ENCODE measurements at regions not wholly inside any gene's neighbourhood (a gene's known extent, or its start where the extent isn't known, plus 50 kb on each side); places are given as distances from the start of the nearest gene placed in this dataset.
A peak's percentile ranks its signal among the peaks of the same experiment; 100 is the strongest.

GRCh38 chr3:144763878-144764454, 792.3 kb downstream of the DIPK2A start:
- Histone ChIP-seq H3K36me3 (ENCODE audit: insufficient read depth) (no peaks in the 10 kb centered on the region), H3K4me1 (ENCODE audit: insufficient read depth) (no peaks in the 10 kb centered on the region), H3K9me2 (ENCODE audit: insufficient read depth) (no peaks in the 10 kb centered on the region), H3K79me2 (replicated peaks; ENCODE audit: insufficient read depth) (no peaks in the 10 kb centered on the region), H3K4me2 (no peak overlapping the region), H3F3A (replicated peaks; ENCODE audit: low read depth) (no peaks in the 10 kb centered on the region), H3K27me3 (ENCODE audit: insufficient read depth) (no peaks in the 10 kb centered on the region), H3K27ac (ENCODE audit: low read depth) (no peak overlapping the region), H2AFZ (no peak overlapping the region), H4K20me1 (replicated peaks; ENCODE audit: insufficient read depth) (no peaks in the 10 kb centered on the region), H3K4me3 (no peak overlapping the region)
- no peaks in the 10 kb centered on the region for H3K27me3 Mint-ChIP-seq (ENCODE audit: insufficient read depth, low read depth, poor library complexity)
- no peak for DNase-seq (ENCODE audit: low spot score)
- ATAC-seq, result no peak
- no peaks in the 10 kb centered on the region for H3K4me1 Mint-ChIP-seq
- TF ChIP-seq EZH2phosphoT487 (IDR thresholded peaks at IDR 0.05; ENCODE audit: unreplicated experiment) (no peak), ZNF114 (CRISPR knock-in tag; IDR thresholded peaks at IDR 0.05) (no peak), STAT1 (IDR thresholded peaks at IDR 0.05; ENCODE audit: unreplicated experiment) (no peak), POLR2AphosphoS5 (IDR thresholded peaks at IDR 0.05; ENCODE audit: low read depth) (no peak), CTCF (conservative IDR thresholded peaks at IDR 0.05; ENCODE audit: low read depth in 2 of 2) (no peak), ETS1 (IDR thresholded peaks at IDR 0.05) (no peak), REST (IDR thresholded peaks at IDR 0.05; ENCODE audit: unreplicated experiment) (no peak), JUNB (IDR thresholded peaks at IDR 0.05; ENCODE audit: unreplicated experiment) (no peak), ZNF462 (CRISPR knock-in tag; IDR thresholded peaks at IDR 0.05) (no peak)
- H3K4me3 Mint-ChIP-seq, result no peak overlapping the region
- 0 out of 2 replicates have a peak overlapping the region, but pooled peaks have one; percentile 15 for H3K27ac Mint-ChIP-seq
- no peaks in the 10 kb centered on the region; the same call in 2 of the 3 replicates for H3K9me3 Mint-ChIP-seq
- H3K36me3 Mint-ChIP-seq (ENCODE audit: low read depth), result no peaks in the 10 kb centered on the region
